MCF 10A (cell line): ENCODE measurements at regions not wholly inside any gene's neighbourhood (a gene's known extent, or its start where the extent isn't known, plus 50 kb on each side); places are given as distances from the start of the nearest gene placed in this dataset.

Experiments
- BruUV-seq: library from RNA; stranded (reverse); fragments of 400-500 nt; replicated peaks from 2 replicates; lab custom pipeline; 2021; lab: Mats Ljungman, UMichigan
- CTCF ChIA-PET: fragments of 300-600 bp; sonication (Branson Sonifier 250); formaldehyde crosslinking; extraction: SDS; loops from one replicate; lab custom pipeline; 2021; ENCODE audit warnings: antibody characterized with exemption, inconsistent platforms; lab: Yijun Ruan, JAX
- POLR2A ChIA-PET: fragments of 300-600, 350-650 bp; sonication (Branson Sonifier 250); formaldehyde crosslinking; extraction: SDS; loops from one replicate; lab custom pipeline; 2020; ENCODE audit warnings: antibody characterized with exemption, inconsistent platforms; lab: Yijun Ruan, JAX
- DNase-seq: peaks from one replicate; pipeline ENCODE4 v3.0.0-alpha.2; 2018; ENCODE audit not compliant: unreplicated experiment
- H3K27ac Mint-ChIP-seq: one replicate; pipeline ENCODE4 v1.8.0; 2022; ENCODE audit warnings: mild to moderate bottlenecking, low read depth, mixed read lengths; ENCODE audit not compliant: unreplicated experiment
- H3K27me3 Mint-ChIP-seq: one replicate; pipeline ENCODE4 v1.8.0; 2022; ENCODE audit warnings: mixed read lengths; ENCODE audit not compliant: insufficient read depth, unreplicated experiment
- H3K36me3 Mint-ChIP-seq: one replicate; pipeline ENCODE4 v1.8.0; 2022; ENCODE audit warnings: mild to moderate bottlenecking, moderate library complexity, mixed read lengths; ENCODE audit not compliant: insufficient read depth, unreplicated experiment
- H3K4me1 Mint-ChIP-seq: one replicate; pipeline ENCODE4 v1.8.0; 2022; ENCODE audit warnings: mixed read lengths; ENCODE audit not compliant: insufficient read depth, unreplicated experiment
- H3K4me3 Mint-ChIP-seq: one replicate; pipeline ENCODE4 v1.8.0; 2022; ENCODE audit warnings: mild to moderate bottlenecking, moderate library complexity, mixed read lengths; ENCODE audit not compliant: unreplicated experiment
- H3K9me3 Mint-ChIP-seq: one replicate; pipeline ENCODE4 v1.8.0; 2022; ENCODE audit warnings: mixed read lengths; ENCODE audit not compliant: unreplicated experiment
- CTCF ChIP-seq: fragments of 200-600 bp; IDR thresholded peaks from one replicate; pipeline ENCODE4 v1.8.0; 2022; ENCODE audit warnings: antibody characterized with exemption, mild to moderate bottlenecking; ENCODE audit not compliant: unreplicated experiment
- intact Hi-C: fragments of 100-400 bp; cut with micrococcal nuclease; formaldehyde crosslinking; loops from 2 replicates; pipeline ENCODE4 v1.14.1; 2022

DNA sequence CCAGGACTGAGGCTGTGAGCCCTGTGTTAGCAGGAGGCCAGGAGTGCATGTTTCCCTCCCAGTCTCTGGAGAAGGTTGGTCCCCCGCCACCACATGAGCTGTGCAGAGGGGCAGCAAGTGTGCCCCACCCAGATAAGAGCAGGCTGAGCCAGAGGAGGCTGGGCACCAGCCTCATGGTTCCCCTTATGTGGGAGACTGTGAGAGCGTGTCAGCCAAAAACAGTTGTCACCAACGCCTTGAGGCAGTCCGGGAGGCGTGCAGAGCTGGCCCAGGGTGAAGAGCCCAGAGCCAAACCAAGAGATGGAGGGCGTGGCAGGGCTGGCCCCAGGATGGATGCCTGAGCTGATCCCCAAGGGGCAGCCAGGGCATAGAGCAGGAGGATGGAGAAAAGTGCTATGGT lies 128.7 kb upstream of the GLI2 start:
- intact Hi-C loops: no loop called here
- Mint-ChIP-seq H3K36me3 (no peaks in the 10 kb centered on the region), H3K27me3 (no peaks in the 10 kb centered on the region), H3K27ac (no peak overlapping the region), H3K9me3 (no peaks in the 10 kb centered on the region), H3K4me3 (no peak overlapping the region), H3K4me1 (peaks cover 19% of the 10 kb centered on the region)
- POLR2A ChIA-PET: interaction anchor here (0.6 to 0.9 kb wide), 2 partner anchors 12 to 13 kb away, joined by 4 read pairs; no protein-coding TSS in a partner anchor
- CTCF ChIA-PET: no interaction called here
- BruUV-seq: no TSS peak
- DNase-seq: no peak
- no peak for TF ChIP-seq CTCF

DNA sequence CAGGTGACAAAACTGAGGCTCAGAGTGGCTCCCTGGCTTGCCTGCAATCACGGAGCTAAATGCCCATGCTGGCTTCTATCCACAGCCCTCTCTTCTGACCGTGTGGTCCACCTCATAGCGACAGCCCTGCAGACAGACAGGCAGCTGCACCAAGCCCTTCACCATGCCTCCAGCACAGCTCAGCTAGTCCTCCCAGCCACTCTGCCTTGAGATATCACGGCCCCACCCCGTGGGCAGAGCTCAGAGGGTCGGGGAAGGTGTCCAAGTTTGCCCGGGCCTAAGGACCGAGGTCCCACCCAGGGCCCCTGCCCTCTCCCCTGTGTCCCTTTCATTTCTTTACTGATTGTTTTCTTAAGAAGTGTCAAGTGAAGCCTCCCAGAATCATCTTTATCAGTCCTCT lies 128.2 kb upstream of the GLI2 start:
- no peaks in the 10 kb centered on the region for H3K27me3 Mint-ChIP-seq
- CTCF ChIA-PET: no interaction called here

GRCh38 chr2:120607996-120608395 lies 127.7 kb upstream of the GLI2 start:
- BruUV-seq: no TSS peak
- H3K36me3 Mint-ChIP-seq: no peaks in the 10 kb centered on the region
- CTCF ChIA-PET: interaction anchor here (0.8 kb wide), 1 partner anchor 11 kb away, joined by 3 read pairs; no protein-coding TSS in a partner anchor
- H3K27ac Mint-ChIP-seq: no peak overlapping the region
- no peaks in the 10 kb centered on the region for H3K27me3 Mint-ChIP-seq
- H3K9me3 Mint-ChIP-seq: no peaks in the 10 kb centered on the region
- peaks cover 21% of the 10 kb centered on the region for H3K4me1 Mint-ChIP-seq
- intact Hi-C loops: no loop called here
- TF ChIP-seq CTCF: no peak
- no peak for DNase-seq
- POLR2A ChIA-PET: no interaction called here
- no peak overlapping the region for H3K4me3 Mint-ChIP-seq

More for the DNA sequence above, 128.2 kb upstream of the GLI2 start:
- Mint-ChIP-seq H3K27ac (no peak overlapping the region), H3K4me1 (peaks cover 19% of the 10 kb centered on the region), H3K4me3 (no peak overlapping the region), H3K9me3 (no peaks in the 10 kb centered on the region), H3K36me3 (no peaks in the 10 kb centered on the region)
- intact Hi-C loops: no loop called here
- no TSS peak for BruUV-seq
- no peak for DNase-seq
- no peak for TF ChIP-seq CTCF
- POLR2A ChIA-PET: interaction anchor here (0.6 to 0.9 kb wide), 2 partner anchors 12 to 13 kb away, joined by 4 read pairs; no protein-coding TSS in a partner anchor

DNA sequence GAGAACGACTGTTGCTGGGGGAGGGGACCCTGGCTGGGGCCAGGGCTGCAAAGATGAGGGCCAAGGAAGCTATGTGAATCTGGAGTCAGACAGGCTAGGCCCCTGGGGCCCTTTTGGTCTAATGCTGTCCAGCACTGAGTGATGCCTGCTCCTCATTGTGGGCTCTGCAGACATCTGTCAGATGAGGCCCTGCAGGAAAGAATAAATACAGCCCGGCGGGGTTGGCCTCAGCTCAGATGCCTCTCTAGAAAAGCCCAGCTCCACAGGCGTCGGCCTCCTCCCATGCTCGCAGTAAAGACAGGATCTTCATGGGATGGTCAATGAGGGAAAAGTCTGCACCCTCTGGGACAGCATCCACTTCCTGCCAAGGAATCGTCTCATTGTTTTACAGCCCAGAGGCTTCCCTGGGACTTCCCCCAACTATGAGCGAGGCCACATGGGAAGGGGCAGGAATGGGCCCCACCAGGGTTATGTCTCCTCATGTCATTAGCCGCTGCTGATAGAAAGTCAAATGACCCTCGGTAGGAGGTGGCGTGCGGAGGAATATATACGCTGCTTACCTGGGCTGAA lies 125.8 kb upstream of the GLI2 start:
- Mint-ChIP-seq H3K4me3 (no peak overlapping the region), H3K27me3 (no peaks in the 10 kb centered on the region)
- POLR2A ChIA-PET: interaction anchor here (1.7 kb wide), 1 partner anchor 10 kb away, joined by 8 read pairs; no protein-coding TSS in a partner anchor

More for the DNA sequence above, 125.8 kb upstream of the GLI2 start:
- BruUV-seq: no TSS peak
- no peak for DNase-seq
- Mint-ChIP-seq H3K36me3 (no peaks in the 10 kb centered on the region), H3K4me1 (peaks cover 11% of the 10 kb centered on the region), H3K27ac (no peak overlapping the region), H3K9me3 (no peaks in the 10 kb centered on the region)
- CTCF ChIA-PET: no interaction called here
- TF ChIP-seq CTCF: no peak
- intact Hi-C loops: no loop called here
